Stimulated activated CD4-positive, alpha-beta T cell treated with anti-CD3 and anti-CD28 coated beads, Interleukin-4, amount 100 ng/mL, for 4 hours (primary cell): ENCODE measurements at regions not wholly inside any gene's neighbourhood (a gene's known extent, or its start where the extent isn't known, plus 50 kb on each side); places are given as distances from the start of the nearest gene placed in this dataset.
"Not testable (repeated sequence)": the region's sequence is repeated elsewhere in the genome, so short reads cannot be mapped to it uniquely, and the experiment has no call there.

Source experiments
- DNase-seq, 2 experiments: peaks; one replicate each; pipeline ENCODE4 v3.0.0-alpha.2; 2020

GRCh38 chr10:125605167-125605566 is 77.8 kb downstream of the TEX36 start:
- DNase-seq: no peak

- no peak for DNase-seq
Measured at GRCh38 chr10:125602825-125603224, 80.1 kb downstream of the TEX36 start.

- DNase-seq: no peak
Measured at GRCh38 chr10:125599194-125599593, 83.8 kb downstream of the TEX36 start.

- no peak for DNase-seq
Measured at GRCh38 chr10:125595911-125596310, 87.1 kb downstream of the TEX36 start.

GRCh38 chr10:125593644-125594043 is 89.3 kb downstream of the TEX36 start:
- no peak for DNase-seq

- DNase-seq: no peak
Measured at GRCh38 chr10:125592897-125593296, 90.1 kb downstream of the TEX36 start.

GRCh38 chr10:125591886-125592285 is 91.1 kb downstream of the TEX36 start:
- DNase-seq: no peak

- not testable (repeated sequence) for DNase-seq
Measured at GRCh38 chr10:125588738-125589137, 94.2 kb downstream of the TEX36 start.

- no peak for DNase-seq
Measured at GRCh38 chr10:125584954-125585353, 98.0 kb downstream of the TEX36 start.

- no peak for DNase-seq
Measured at GRCh38 chr10:125578658-125579315, 104.2 kb downstream of the TEX36 start.

GRCh38 chr10:125575843-125576242 is 107.1 kb downstream of the TEX36 start:
- DNase-seq: no peak

- DNase-seq: no peak
Measured at GRCh38 chr10:125568156-125568555, 114.8 kb downstream of the TEX36 start.

- no peak for DNase-seq
Measured at GRCh38 chr10:125567529-125567928, 115.4 kb downstream of the TEX36 start.

- DNase-seq: no peak
Measured at GRCh38 chr10:125565046-125565445, 117.9 kb downstream of the TEX36 start.

- no peak for DNase-seq
Measured at GRCh38 chr10:125564570-125564969, 118.4 kb downstream of the TEX36 start.

GRCh38 chr10:125562737-125563136 is 120.2 kb downstream of the TEX36 start:
- no peak for DNase-seq

GRCh38 chr10:125560947-125561346 is 122.0 kb downstream of the TEX36 start:
- DNase-seq: no peak

- DNase-seq: no peak
Measured at GRCh38 chr10:125559210-125559609, 123.8 kb downstream of the TEX36 start.

- DNase-seq: no peak
Measured at GRCh38 chr10:125557801-125558505, 125.0 kb downstream of the TEX36 start.

GRCh38 chr10:125557311-125557710 is 125.7 kb downstream of the TEX36 start:
- no peak for DNase-seq

- DNase-seq: no peak
Measured at GRCh38 chr10:125556882-125557281, 126.1 kb downstream of the TEX36 start.

- no peak for DNase-seq
Measured at GRCh38 chr10:125555743-125556142, 127.2 kb downstream of the TEX36 start.

GRCh38 chr10:125555267-125555666 is 127.7 kb downstream of the TEX36 start:
- DNase-seq: no peak

GRCh38 chr10:125554753-125555152 is 128.2 kb downstream of the TEX36 start:
- no peak for DNase-seq
